MV-4-11 (cell line): ENCODE measurements at regions not wholly inside any gene's neighbourhood (a gene's known extent, or its start where the extent isn't known, plus 50 kb on each side); places are given as distances from the start of the nearest gene placed in this dataset.
"Not testable (repeated sequence)": the region's sequence is repeated elsewhere in the genome, so short reads cannot be mapped to it uniquely, and the experiment has no call there.

Experiments used
- DNase-seq: peaks from one replicate; lab custom pipeline; 2025; lab: John Stamatoyannopoulos, UW

DNA sequence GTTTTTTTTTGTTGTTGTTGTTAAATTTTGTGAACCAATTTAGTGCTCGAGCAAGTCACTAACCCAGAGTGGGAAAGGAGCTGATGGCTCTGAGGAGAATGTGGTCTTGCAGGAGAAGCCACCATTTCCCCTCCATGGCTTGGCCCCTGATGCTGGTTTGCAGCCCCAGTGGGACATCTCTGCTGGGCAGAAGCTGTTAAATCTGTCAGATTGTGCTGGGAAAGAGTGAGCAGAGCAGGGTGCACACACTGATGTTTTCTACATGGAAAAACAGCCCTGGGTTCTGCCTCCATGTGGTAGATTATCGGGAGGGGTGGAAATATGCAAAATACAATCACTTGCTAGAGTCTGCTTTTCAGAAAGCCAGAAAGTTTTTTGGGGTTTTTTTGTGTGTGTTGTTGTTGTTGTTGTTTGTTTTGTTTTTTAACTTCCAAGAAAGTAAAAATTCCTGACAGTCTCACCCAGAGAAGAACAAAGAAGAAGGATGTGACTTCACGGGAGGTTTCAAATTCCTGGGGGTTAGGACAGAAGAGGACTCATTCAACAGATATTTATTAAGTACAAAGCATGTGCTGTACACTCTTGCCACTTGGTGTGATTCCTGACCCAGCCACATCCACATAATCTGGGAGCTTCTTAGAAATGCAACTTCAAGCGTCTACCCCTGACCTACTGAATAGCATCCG is 133.7 kb downstream of the FOXB1 start:
- DNase-seq = no peak

DNA sequence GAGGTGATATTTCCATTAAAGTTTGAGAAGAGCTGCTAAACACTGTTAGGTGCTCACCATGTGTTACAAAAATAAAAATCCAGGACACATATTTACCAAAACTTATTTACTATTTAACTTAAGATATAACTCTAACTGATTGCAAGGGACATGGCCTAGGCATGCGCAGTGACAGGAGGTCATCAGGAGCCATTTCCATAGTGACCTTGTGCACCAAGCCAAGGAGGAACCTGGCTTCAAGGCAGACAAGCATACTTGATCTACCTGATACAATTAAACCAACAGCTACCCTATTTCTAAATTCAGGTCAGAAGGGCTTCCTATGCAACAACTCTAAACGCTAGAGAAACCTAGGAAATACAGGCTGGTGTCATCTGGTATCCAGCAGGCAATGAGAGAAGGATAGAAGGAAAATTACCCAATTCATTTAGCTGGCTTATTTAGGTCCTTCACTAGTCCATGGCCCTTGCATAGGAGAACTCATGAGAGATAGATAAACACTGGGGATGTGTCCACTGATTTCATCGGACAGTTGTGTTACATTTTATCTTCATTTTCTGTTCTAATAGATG is 134.4 kb downstream of the FOXB1 start:
- DNase-seq = no peak

DNA sequence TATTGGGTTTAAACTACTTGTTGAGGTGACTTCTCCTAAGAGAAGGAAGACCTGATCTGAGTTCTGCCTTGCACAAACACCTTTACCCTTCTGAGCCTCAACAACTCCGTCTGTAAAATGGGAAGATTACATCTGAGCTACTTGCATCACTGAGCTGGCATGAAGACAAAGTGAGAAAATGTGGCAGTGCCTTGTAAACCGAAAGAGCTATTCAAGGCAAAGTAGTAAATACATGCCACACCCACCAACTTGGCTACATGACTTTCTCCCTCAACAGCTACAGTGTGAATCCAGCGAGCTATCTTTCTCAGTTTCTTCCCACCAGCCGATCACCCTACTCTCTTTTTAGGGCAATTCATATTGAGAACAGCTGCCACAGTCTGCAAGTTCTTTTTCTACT is 148.3 kb downstream of the FOXB1 start:
- DNase-seq = no peak

DNA sequence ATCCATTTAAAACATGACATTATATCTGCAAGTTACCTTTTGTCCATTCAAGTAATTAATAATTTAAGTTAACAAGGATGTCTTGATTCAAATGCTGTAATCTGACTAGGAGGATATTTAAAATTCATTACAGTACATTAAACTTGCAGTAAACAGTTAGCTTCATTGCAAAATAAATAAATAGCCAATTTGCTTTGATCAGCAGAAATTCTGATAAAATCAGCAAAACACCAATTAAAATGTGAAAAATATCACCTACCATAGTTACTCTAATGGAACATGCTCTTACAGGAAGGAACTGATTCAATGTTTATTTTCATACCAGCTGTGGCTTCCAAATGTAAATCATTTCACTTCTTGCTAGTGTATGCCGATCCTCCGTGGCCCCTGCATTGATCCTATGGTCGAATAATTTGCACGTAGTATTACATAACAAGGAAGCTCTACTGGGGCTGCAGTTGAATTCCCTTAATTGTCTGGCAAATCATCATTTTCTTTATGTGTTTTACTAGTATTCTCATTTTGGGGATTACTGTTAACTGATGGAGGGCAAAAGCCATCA is 150.7 kb downstream of the FOXB1 start:
- no peak for DNase-seq

DNA sequence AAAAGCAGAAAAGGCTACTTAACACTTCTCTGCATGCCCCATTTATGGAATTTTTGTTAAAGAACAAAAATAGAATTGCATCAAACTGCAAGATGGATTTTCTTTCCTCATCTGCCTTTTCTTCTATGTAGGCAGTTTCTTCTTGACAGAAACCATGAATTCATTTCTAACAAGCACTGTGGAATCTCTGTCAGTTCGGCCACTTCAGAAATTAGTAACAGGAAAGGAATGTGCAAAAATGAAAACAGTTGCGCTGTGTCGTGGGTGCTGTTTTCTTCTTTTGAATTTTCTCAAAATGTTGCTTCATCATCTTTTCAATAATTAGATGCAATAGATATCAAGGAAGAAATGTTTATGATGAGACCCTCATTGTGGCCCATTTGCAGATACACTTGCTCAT is 151.6 kb downstream of the FOXB1 start:
- no peak for DNase-seq

DNA sequence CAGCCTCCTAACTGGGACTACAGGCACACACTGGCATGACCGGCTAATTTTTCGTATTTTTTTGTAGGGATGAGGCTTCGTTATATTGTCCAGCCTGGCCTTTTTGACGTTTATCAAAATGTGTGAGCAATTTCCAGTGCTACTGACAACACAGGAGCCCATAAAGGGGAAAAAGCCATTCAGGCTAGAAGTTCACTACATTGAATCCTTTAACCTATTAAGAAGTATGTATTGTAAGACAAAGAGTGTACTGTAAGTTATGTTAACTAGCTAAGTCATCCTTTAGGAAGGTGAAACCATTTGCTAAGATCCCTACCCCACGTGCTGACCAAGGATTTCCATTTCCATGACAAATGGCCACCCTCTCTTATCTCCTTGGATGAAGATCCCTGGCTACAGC is 156.8 kb downstream of the FOXB1 start:
- DNase-seq = no peak

DNA sequence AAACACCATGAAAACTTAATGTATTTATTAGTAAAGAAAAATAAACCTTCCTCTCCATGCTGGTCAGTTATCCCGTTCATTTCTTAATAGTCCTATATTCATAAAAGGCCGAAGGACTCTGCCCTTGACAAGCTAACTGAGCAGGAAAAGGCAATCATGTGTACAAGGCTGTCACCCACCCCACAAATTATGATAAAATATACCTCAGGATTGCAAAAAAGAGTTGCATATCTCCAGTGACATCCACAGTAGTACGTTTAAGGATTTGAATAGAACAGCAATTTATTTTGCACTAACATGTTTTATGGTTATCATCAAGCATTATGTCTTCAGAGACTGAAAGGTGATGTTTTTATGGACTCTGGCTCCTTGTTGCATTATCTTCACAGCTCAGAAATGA is 157.6 kb downstream of the FOXB1 start:
- DNase-seq = no peak

DNA sequence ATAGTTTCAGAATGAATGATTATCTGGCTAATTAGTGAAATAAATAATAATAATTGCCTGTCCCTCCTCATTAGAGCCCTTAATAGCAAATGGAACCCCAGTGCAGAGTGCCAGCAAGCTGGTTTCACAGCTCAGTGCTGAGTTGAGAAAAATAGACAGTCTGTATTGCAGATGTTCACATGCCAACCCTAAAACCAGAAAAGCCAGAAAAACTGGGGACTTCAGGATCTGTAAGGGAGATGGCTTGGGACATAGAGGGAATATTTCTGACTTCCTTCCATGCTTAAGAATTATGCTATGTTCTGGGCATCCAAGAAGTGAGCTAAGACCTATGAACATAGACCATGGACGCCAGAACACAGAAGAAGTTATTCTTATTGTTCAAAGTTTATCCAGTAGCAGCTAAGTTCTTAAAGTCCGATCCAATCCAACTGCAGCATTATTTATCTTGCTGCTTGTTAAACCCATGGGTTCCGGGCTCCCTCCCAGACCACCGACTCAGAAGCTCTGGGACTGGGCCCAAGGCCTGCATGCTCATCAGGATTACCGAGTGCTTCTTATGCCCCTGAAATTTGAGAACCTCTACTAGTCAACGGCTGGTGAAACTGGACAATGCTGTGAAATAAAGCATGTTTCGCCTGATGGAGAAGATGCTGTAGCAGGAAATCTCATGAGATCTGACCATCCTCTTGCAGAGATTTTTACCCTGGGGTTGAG is 158.3 kb downstream of the FOXB1 start:
- DNase-seq = no peak

DNA sequence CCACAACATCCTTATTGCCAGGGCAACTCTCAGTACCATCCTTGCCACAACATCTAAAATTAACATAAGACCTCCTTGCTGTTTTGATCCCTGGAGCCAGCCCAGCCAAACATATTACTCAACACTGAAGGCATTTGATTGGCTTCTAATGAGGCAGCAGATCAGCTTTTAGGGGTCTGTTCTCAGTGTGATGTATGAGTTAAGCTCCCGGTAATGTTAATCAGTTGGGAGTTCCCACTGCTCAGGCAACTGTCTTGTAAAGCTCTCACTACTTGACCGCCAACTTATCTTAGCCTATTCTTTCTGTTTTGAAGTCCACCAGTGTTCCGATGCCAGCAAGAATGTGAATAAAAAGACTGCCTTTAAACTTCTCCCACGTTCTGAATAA is 158.9 kb downstream of the FOXB1 start:
- DNase-seq = no peak

DNA sequence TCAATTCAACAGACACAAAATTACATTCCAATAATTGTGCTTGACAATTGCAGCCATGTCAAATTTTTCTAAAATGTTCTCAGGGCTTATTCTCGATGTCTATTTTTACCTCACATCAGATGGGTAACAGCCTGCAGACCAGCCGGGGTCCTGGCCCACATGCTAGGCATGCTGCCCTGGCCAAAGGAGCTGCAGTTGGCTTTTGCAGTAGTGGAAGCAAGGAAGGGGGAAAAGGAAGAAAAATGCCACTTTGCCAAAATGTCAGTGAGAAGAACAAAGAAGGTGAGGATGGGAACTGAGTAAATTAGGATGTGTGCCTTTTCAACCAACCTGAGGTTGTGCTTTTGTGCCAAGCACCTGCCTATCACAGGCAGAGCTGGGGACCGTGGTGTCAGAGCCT is 161.0 kb downstream of the FOXB1 start:
- no peak for DNase-seq

DNA sequence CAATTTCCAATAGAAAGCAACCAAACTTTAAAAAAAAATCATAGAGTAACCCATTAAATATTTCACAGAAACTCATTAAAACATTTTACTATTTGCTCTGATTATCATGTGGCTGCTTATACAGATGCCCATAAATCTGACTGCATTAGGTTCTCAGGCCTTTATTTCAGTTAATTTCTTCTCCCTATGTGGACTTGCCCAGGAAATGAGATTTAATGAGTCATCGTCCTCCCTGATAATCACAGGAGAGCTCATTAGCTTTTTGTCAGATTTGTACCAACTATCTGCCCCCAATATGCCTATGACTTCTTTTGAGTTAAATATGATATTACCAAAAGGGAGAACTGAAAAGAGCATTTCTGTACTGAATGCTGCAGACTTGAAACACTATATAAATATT is 168.0 kb downstream of the FOXB1 start:
- DNase-seq = no peak

DNA sequence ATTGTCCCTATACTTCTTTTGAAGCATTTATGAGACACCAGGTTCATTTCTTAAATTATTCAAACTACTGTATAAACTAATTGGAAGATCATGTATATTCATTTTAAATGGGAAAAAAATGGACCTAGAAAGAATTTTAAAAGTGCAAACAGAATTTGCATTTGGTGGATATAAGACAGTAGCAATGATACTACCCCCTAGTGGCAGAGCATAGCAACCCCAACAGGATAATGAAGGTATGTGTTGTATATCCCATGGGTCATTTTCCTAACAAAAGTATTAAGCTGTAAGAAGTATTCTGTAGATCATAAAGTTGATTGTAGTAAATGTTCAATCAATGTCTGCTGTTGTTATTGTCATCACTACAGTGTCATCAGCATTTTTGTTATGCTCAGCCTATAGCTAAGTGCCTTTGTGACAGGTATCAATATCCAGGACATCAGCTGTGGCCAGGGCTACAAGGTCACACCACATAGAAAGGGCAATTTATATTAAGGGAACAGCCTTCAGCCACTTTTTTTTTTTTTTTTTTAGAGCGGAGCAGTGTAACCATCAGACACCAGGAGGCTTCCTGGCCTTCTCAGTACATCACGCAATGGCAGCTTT is 175.8 kb downstream of the FOXB1 start:
- DNase-seq = peak; percentile 16

DNA sequence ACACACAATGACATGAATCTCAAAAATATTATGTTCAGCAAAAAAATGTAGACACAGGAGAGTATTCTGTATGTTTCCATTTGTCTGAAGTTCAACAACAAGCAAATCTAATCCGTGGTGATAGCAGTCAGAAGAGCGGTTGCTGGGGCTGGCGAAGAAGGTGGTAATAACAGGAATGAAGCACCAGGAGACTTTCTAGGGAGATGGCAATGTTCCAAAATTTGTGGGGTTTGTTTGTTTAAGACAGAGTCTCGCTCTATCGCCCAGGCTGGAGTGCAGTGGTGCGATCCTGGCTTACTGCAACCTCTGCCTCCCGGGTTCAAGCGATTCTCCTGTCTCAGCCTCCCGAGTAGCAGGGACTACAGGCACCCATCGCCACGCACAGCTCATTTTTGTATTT is 177.8 kb downstream of the FOXB1 start:
- DNase-seq = not testable (repeated sequence)

DNA sequence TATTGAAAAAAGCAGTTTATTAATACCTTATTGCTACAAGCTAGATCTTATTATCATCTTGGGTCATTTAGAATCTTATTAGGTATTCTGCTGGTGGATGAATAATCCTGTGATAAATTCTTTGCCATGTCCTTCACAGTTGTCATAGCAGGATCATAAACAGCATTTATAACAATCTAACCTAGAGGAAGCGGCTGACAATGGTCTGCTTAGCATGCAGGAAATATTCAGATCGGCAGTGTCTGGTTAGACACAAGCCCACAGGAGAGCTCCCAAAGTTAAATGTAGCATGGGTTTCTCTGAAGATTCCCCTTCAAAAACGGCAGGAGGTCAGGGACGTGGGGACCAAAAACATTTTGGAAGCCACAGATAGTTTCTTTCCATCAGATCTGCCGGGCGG is 179.3 kb downstream of the FOXB1 start:
- no peak for DNase-seq

DNA sequence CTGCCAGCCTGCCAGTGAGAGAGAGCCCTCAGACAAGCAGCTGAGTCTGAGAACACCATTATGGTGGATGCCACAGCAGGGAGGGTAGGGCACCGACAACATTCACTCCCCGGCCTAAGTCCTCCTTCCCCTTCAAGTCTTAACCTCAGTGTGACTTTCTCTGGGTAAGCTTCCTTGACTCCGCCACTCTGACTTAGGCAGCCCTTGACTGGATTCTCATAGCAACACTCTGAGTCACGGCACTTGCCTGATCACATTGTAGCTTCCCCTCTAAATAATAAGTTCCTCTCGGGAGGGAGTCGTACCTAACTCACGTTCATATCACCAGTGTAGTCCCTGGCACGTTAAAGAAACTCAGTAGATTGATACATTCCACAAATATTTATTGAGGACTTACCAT is 180.5 kb downstream of the FOXB1 start:
- DNase-seq = no peak

DNA sequence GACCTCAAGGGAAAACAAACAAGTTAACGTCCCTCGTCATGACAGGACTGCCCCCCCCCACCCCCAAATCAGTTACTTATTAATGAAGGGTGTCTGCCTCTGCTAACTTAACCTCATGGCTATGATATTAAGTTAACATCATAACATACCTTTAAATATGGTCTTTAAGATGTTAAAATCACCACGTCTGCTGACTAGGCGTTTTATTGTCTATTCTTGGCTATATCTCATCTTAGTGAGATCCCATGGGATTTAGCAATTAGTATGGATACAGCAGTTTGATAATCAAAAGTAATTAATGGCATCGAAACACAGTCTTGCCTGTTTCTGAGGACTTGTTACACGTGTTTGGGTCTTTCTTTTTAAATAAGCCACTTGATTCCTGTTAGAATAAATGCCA is 186.9 kb downstream of the FOXB1 start:
- DNase-seq = no peak

DNA sequence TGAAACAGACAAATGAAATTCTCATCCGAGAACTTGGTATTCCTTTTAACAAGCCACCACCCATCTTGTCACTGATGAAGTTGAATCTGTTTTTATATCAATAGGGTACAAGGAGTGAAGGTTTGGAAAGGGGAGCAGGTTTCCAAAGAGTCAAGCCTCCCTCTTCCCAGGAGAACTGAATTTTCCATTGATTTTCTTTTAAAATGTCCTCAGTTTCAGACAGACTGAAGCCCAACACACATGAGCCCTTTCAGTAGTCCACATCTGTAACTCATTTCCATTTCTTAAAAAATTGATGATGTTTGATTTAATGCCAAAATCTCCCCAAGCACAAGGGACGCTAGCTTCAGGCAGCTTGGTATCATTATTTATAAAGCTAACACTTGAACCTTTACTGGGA is 187.7 kb downstream of the FOXB1 start:
- DNase-seq = no peak

DNA sequence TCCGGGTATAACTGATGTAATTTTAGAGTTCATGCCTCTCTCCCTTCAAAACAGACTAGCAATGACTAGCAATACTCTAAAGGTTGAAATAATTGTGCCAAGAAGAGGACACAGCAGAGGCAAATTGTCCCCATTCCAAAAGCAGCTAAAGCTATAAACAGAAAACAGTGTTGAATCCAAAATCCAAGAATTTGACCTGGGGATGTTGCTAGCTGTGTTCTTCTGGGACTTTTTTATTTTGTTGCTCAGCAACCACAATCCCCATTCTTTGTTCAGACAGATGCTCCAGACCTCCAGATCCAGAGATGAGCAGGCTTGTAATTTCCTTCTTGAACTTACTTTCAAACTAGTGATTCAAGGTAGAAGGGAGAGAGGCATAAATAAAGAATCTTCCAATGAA is 191.5 kb downstream of the FOXB1 start:
- DNase-seq = no peak

DNA sequence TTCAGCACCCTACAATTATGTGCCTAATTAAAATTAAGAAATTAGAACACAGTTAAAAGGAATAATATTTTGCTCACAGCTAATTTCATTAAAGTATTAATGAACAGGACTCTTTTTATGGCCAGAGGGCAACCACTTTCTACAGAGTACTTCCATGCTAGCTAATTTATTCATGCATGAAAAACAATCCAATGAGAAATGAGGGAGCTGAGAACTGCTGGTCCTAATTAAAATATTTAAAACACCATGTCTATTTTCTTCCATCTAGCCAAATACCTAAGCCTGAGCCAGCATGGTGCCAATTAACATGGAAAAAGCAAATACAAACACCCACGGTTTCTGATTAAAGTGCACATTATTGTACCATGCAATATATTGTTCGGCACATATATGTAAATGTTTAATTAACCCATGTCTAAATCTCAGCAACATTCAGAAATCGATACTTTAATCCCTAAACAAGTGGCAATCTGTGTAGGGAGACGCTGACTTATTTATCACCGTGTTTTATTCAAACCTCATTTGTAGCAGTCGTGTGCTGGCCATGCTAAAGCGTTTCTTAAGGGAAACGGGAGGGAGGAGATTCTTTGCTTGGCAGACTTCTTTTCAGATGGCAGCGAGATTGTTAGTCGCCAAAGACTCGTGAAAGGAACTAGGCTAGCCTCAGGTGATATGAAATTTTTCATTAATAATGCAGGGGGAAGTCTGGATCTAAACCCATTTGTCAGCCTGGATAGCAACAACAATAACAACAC is 193.5 kb downstream of the ANXA2 start:
- no peak for DNase-seq

DNA sequence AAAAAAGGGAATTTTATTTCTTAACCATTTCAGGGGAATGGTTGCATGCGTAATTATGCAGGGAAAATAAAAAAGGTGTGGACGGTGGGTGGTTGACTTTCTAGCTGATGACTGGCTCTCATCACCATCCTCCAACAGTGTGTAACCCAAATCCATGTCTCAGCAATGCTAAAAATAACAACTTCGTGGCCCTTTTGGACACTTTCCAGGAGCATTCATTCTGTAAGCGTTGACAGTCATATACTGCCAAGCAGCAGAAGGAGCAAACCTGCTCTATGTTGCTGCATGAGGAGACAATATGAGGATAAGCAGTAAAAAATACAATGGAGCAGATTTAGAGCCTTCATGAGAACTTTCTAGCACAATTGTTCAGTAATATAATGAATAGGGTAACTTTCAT is 189.1 kb downstream of the ANXA2 start:
- DNase-seq = no peak

DNA sequence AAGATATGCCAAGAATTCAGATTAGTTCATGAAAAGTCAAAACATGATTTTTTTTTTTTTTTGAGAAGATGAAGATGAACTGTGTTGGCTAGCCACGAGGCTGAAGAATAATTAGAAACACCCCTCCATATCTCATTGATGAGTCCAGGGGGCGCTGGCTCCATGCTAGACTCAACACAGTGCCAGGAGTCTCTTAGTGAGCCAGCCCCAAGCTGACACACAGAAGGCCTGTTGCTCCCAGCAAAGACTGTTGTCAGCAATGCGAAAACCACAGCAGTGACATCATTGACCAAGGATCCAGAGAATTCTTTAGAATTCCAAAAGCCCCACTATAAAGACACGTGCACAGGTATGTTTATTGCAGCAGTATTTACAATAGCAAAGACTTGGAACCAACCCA is 185.2 kb downstream of the ANXA2 start:
- no peak for DNase-seq

DNA sequence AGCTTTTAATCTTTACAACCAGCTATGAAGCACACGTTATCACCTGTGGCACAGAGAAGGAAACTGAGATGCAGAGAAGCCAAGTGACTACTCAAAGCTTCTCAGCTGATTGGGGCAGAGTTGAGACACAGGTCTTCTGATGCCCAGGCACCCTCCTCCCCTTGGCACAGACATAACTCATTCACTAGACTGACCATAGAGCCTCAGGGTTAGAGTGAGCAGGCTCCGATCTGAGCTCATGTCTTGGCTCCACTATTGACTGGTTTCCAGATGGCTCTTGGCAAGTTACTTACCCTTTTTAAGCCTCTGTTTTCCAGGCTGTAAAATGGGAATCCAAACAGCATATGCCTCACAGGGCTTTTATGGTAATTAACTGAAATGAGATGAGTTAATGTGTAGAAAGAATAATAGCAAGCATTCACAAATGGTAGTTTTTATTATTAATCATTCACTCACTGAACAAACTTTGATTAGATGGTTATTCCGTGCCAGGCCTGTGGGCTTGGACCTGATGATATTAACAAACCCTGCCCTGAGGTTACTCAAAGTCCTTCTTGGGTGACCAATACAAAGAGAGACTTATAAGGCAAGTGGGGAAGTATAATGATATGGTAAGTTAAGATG is 184.3 kb downstream of the ANXA2 start:
- no peak for DNase-seq
